ENCODE measurements at regions not wholly inside any gene's neighbourhood (a gene's known extent, or its start where the extent isn't known, plus 50 kb on each side); places are given as distances from the start of the nearest gene placed in this dataset.

DNA sequence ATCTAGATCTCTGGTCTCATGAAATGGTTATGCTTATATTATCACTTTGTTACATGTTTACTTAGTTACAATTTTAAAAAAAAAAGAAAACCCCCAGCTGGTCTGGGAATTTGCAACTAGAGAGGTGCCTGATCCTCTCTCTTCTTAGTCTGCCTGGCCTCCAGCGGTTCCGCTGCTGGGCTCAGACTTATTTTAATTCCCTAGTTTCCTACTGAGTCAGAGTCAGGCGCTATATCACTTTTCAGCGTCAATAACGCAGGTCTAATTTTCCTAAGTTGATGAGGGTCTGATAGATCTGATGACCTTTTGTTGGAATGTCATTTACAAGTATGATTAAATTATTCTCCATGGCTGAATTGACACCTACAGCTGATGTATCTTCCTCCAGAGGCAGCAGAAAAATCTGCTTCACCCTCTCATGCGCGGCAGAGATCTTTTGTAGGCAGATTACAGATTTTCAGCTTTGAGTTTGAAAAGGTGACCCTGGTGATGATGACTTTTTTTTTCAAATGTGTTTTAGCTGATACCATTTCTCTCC is 391.0 kb downstream of the CBLN4 start:
- DNase-seq, result no peak
- no peaks in the 10 kb centered on the region for H3K4me1 Mint-ChIP-seq
- H3K27me3 Mint-ChIP-seq, result no peaks in the 10 kb centered on the region
- no peak overlapping the region for H3K4me3 ChIP-seq (ENCODE audit: low read length)
- H3K27ac Mint-ChIP-seq, result no peak overlapping the region
- peaks cover 2 to 17% (median 12%) of the 10 kb centered on the region in 5 donors for H3K9me3 Mint-ChIP-seq
- H3K36me3 ChIP-seq (ENCODE audit: insufficient read depth, low read length), result no peaks in the 10 kb centered on the region
- H3K9me3 ChIP-seq (ENCODE audit: low read length), result no peaks in the 10 kb centered on the region
- no peaks in the 10 kb centered on the region for H3K27me3 ChIP-seq (ENCODE audit: insufficient read depth, low read length, poor library complexity, severe bottlenecking)
- H3K36me3 Mint-ChIP-seq, result no peaks in the 10 kb centered on the region
- ChIA-PET POLR2A (no interaction called here), CTCF (no interaction called here)
- no peaks in the 10 kb centered on the region for H3K4me1 ChIP-seq (ENCODE audit: insufficient read depth, low read length)
- no peak overlapping the region for H3K4me3 Mint-ChIP-seq
- H3K27ac ChIP-seq (ENCODE audit: low read depth, low read length), result no peak overlapping the region

DNA sequence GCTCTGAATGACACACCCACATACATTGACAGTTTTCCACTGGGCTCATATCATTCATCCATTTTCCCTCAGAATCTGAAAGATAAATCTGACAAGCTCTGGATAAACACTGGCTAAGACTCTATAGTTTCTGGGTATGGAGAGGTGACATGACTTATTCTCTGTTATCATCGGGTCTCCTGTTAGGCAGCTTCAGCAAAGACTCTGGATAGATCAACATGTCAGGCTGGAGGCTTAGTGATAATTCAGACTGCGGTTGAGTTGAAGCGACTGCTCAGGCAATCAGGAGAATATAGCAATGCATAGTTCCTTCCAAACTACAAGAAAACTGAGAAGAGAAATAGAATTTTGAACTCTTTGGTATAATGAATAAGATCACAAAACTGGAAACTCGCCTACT is 394.6 kb downstream of the CBLN4 start:
- no peak overlapping the region for H3K4me3 ChIP-seq (ENCODE audit: low read length)
- no peaks in the 10 kb centered on the region for H3K4me1 Mint-ChIP-seq
- DNase-seq, result no peak
- H3K27ac ChIP-seq (ENCODE audit: low read depth, low read length), result no peak overlapping the region
- H3K36me3 ChIP-seq (ENCODE audit: insufficient read depth, low read length), result no peaks in the 10 kb centered on the region
- no peak overlapping the region for H3K4me3 Mint-ChIP-seq
- ChIA-PET POLR2A (no interaction called here), CTCF (no interaction called here)
- peaks cover 2 to 16% (median 3%) of the 10 kb centered on the region in 5 donors for H3K9me3 Mint-ChIP-seq
- H3K36me3 Mint-ChIP-seq, result no peaks in the 10 kb centered on the region
- no peaks in the 10 kb centered on the region for H3K9me3 ChIP-seq (ENCODE audit: low read length)
- H3K27me3 ChIP-seq (ENCODE audit: insufficient read depth, low read length, poor library complexity, severe bottlenecking), result no peaks in the 10 kb centered on the region
- no peaks in the 10 kb centered on the region for H3K4me1 ChIP-seq (ENCODE audit: insufficient read depth, low read length)
- H3K27me3 Mint-ChIP-seq, result no peaks in the 10 kb centered on the region
- no peak overlapping the region for H3K27ac Mint-ChIP-seq

DNA sequence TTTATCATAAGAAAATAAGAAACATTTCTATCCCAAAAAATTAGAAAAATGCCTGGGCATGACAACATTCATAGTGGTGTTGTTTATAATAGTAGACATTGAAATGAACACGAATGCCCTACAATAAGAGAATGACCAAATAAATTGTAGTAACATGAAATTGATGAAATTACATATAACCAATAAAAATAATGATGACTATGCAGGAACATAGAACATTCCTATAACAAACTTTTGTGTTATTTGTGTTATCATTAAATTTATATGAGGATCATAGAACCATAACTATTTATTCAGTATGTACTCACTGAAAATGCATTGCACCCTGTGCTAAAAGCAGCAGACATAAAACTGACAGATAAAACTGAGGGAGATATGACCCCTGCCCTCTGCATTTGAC is 399.7 kb downstream of the CBLN4 start:
- no peak overlapping the region for H3K27ac ChIP-seq (ENCODE audit: low read depth, low read length)
- Mint-ChIP-seq H3K36me3 (no peaks in the 10 kb centered on the region), H3K27ac (no peak overlapping the region), H3K4me1 (no peaks in the 10 kb centered on the region), H3K9me3 (peaks cover 3 to 21% (median 6%) of the 10 kb centered on the region in 5 donors), H3K27me3 (no peaks in the 10 kb centered on the region), H3K4me3 (no peak overlapping the region)
- no peaks in the 10 kb centered on the region for H3K27me3 ChIP-seq (ENCODE audit: insufficient read depth, low read length, poor library complexity, severe bottlenecking)
- ChIA-PET POLR2A (no interaction called here), CTCF (no interaction called here)
- no peaks in the 10 kb centered on the region for H3K9me3 ChIP-seq (ENCODE audit: low read length)
- H3K4me1 ChIP-seq (ENCODE audit: insufficient read depth, low read length), result no peaks in the 10 kb centered on the region
- no peaks in the 10 kb centered on the region for H3K36me3 ChIP-seq (ENCODE audit: insufficient read depth, low read length)
- no peak for DNase-seq
- H3K4me3 ChIP-seq (ENCODE audit: low read length), result no peak overlapping the region

DNA sequence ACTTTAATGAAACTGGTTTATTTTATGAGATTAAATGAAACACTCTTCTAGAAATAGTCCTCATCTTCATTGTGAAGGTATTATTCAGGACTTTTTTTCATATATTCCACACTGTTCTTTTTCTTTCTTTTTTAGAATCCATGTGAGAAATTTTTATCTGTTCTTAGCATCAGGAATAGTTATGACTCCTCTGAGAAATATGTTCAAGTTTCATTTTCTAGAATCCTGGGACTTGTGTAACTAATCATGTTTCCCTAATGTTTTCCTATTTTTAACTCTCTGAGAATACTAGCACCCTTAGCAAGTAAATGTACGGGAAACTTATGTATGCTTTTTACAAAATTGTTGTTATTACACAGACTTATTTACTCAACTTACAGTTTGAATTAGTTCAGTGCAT is 407.8 kb downstream of the CBLN4 start:
- no peaks in the 10 kb centered on the region for H3K36me3 ChIP-seq (ENCODE audit: insufficient read depth, low read length)
- ChIA-PET CTCF (no interaction called here), POLR2A (no interaction called here)
- no peak overlapping the region for H3K27ac ChIP-seq (ENCODE audit: low read depth, low read length)
- H3K9me3 ChIP-seq (ENCODE audit: low read length), result no peaks in the 10 kb centered on the region
- Mint-ChIP-seq H3K27me3 (no peaks in the 10 kb centered on the region), H3K9me3 (peaks cover 2 to 26% (median 4%) of the 10 kb centered on the region in 5 donors), H3K4me3 (no peak overlapping the region), H3K4me1 (no peaks in the 10 kb centered on the region), H3K27ac (no peak overlapping the region), H3K36me3 (no peaks in the 10 kb centered on the region)
- H3K27me3 ChIP-seq (ENCODE audit: insufficient read depth, low read length, poor library complexity, severe bottlenecking), result no peaks in the 10 kb centered on the region
- H3K4me3 ChIP-seq (ENCODE audit: low read length), result no peak overlapping the region
- H3K4me1 ChIP-seq (ENCODE audit: insufficient read depth, low read length), result no peaks in the 10 kb centered on the region
- DNase-seq, result no peak

DNA sequence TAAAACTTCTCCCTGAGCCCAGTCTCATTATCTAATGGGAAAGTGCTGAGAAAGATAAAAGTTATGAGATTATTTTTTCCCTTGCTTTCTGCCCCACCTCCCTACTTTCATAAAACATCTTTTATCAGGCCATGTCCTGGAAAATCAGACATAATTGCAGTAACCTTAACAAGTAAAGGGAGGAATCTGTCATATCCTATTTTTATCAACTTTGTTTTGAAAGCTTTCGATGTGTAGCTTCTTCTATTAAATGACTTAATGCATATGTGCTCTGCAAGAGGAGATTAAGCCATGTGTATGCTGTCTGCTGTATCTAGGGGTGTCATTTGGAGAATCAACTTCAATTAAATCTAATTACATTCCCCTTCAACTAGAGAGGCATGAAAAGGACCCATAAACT is 408.9 kb downstream of the CBLN4 start:
- POLR2A ChIA-PET, result no interaction called here
- H3K27ac ChIP-seq (ENCODE audit: low read depth, low read length), result no peak overlapping the region
- no peak overlapping the region for H3K27ac Mint-ChIP-seq
- no peaks in the 10 kb centered on the region for H3K9me3 ChIP-seq (ENCODE audit: low read length)
- CTCF ChIA-PET, result no interaction called here
- no peaks in the 10 kb centered on the region for H3K4me1 ChIP-seq (ENCODE audit: insufficient read depth, low read length)
- no peaks in the 10 kb centered on the region for H3K36me3 ChIP-seq (ENCODE audit: insufficient read depth, low read length)
- H3K27me3 Mint-ChIP-seq, result no peaks in the 10 kb centered on the region
- no peaks in the 10 kb centered on the region for H3K4me1 Mint-ChIP-seq
- H3K36me3 Mint-ChIP-seq, result no peaks in the 10 kb centered on the region
- no peaks in the 10 kb centered on the region for H3K27me3 ChIP-seq (ENCODE audit: insufficient read depth, low read length, poor library complexity, severe bottlenecking)
- H3K4me3 Mint-ChIP-seq, result no peak overlapping the region
- H3K4me3 ChIP-seq (ENCODE audit: low read length), result no peak overlapping the region
- no peak for DNase-seq
- peaks cover 0 to 20% (median 5%) of the 10 kb centered on the region in 5 donors for H3K9me3 Mint-ChIP-seq

DNA sequence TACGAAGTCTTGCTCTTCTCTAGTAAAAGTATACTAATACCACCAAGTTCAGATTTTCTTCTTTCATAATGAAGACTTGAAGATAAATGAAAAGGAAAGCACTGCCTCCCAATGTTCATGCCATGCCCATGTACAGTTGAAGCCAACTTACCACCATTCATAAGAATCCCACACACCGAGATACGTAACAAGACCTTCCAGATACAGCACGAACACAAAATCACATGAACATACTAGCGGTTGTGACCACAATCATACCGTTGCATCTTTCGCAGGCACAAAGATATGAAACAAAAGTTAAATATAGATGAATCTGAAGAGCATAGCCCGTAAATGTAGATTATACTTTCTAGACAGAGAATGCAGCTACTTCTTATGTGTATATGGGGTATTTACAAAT is 412.5 kb downstream of the CBLN4 start:
- Mint-ChIP-seq H3K4me1 (no peaks in the 10 kb centered on the region), H3K9me3 (peaks cover 2 to 19% (median 9%) of the 10 kb centered on the region in 5 donors), H3K27ac (no peak overlapping the region), H3K4me3 (no peak overlapping the region), H3K27me3 (no peaks in the 10 kb centered on the region), H3K36me3 (no peaks in the 10 kb centered on the region)
- CTCF ChIA-PET, result no interaction called here
- no peak overlapping the region for H3K4me3 ChIP-seq (ENCODE audit: low read length)
- no peaks in the 10 kb centered on the region for H3K4me1 ChIP-seq (ENCODE audit: insufficient read depth, low read length)
- no peak for DNase-seq
- POLR2A ChIA-PET, result no interaction called here
- no peaks in the 10 kb centered on the region for H3K27me3 ChIP-seq (ENCODE audit: insufficient read depth, low read length, poor library complexity, severe bottlenecking)
- no peaks in the 10 kb centered on the region for H3K9me3 ChIP-seq (ENCODE audit: low read length)
- H3K27ac ChIP-seq (ENCODE audit: low read depth, low read length), result no peak overlapping the region
- H3K36me3 ChIP-seq (ENCODE audit: insufficient read depth, low read length), result no peaks in the 10 kb centered on the region

DNA sequence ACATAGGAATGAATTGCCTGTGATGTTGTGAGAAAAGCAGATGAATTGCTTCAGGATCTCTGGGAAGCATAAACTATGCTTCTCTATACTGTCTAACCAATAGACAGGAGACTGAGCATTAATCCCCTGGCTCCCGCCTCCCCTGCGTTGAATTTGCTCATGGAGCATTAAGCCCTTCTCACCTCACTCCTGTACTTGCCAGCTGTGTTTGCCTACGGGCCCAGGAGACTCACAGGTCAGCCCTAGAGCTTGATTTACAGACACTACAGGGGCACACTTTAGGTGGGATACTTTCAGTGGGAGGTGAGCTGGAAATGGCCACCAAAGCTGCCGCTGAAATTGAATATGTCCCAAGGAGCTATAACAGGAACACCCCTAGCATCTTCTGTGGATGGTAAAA is 418.7 kb downstream of the CBLN4 start:
- Histone ChIP-seq H3K4me3 (ENCODE audit: low read length) (no peak overlapping the region), H3K36me3 (ENCODE audit: insufficient read depth, low read length) (no peaks in the 10 kb centered on the region), H3K9me3 (ENCODE audit: low read length) (no peaks in the 10 kb centered on the region), H3K27me3 (ENCODE audit: insufficient read depth, low read length, poor library complexity, severe bottlenecking) (no peaks in the 10 kb centered on the region), H3K27ac (ENCODE audit: low read depth, low read length) (no peak overlapping the region), H3K4me1 (ENCODE audit: insufficient read depth, low read length) (no peaks in the 10 kb centered on the region)
- no peaks in the 10 kb centered on the region for H3K36me3 Mint-ChIP-seq
- H3K27me3 Mint-ChIP-seq, result no peaks in the 10 kb centered on the region
- POLR2A ChIA-PET, result no interaction called here
- no peak overlapping the region for H3K27ac Mint-ChIP-seq
- peaks cover 0 to 13% (median 9%) of the 10 kb centered on the region in 5 donors for H3K9me3 Mint-ChIP-seq
- CTCF ChIA-PET, result no interaction called here
- H3K4me3 Mint-ChIP-seq, result no peak overlapping the region
- no peak for DNase-seq
- no peaks in the 10 kb centered on the region for H3K4me1 Mint-ChIP-seq

DNA sequence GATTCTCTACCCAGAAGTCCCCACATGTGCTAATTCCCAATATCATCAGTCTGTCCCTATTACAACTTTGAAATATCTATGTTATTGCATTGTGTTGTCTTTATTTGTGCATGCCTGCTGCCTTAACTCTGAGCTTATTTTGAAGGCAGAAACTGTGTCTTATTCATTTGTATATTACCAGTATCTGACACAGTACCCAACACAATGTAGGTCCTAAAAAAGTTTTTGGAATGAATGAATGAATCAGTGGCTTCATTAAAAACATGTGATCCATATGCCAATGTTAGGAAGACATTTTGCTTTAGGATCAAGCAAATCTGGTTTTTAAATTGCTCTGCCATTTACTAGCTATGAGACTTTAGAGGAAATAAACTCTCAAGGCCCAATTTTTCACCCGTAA is 420.4 kb downstream of the CBLN4 start:
- no peak for DNase-seq
- Histone ChIP-seq H3K27me3 (ENCODE audit: insufficient read depth, low read length, poor library complexity, severe bottlenecking) (no peaks in the 10 kb centered on the region), H3K4me3 (ENCODE audit: low read length) (no peak overlapping the region), H3K4me1 (ENCODE audit: insufficient read depth, low read length) (no peaks in the 10 kb centered on the region), H3K27ac (ENCODE audit: low read depth, low read length) (no peak overlapping the region), H3K9me3 (ENCODE audit: low read length) (no peaks in the 10 kb centered on the region), H3K36me3 (ENCODE audit: insufficient read depth, low read length) (no peaks in the 10 kb centered on the region)
- ChIA-PET POLR2A (no interaction called here), CTCF (no interaction called here)
- H3K9me3 Mint-ChIP-seq, result peaks cover 0 to 7% (median 3%) of the 10 kb centered on the region in 5 donors
- no peaks in the 10 kb centered on the region for H3K4me1 Mint-ChIP-seq
- no peaks in the 10 kb centered on the region for H3K27me3 Mint-ChIP-seq
- no peak overlapping the region for H3K27ac Mint-ChIP-seq
- no peaks in the 10 kb centered on the region for H3K36me3 Mint-ChIP-seq
- H3K4me3 Mint-ChIP-seq, result no peak overlapping the region

DNA sequence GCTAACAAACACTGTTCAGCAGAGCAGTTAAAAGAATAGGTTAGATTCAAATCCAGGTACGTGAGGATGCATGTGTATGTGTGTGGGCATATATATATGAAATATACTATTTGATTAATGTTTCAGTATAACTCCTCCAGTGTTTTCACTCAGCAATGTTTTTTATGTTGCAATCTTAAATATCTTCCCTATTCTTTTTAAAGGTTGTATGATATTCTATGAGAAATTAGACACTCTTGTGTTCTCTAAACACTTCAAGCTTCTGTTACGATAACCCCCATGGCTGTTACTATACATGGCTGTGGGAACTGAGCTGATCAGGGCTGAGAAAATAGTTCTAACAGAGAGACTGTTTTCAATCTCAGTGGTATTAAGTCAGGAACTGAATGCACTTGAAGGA is 421.0 kb downstream of the CBLN4 start:
- H3K4me1 ChIP-seq (ENCODE audit: insufficient read depth, low read length), result no peaks in the 10 kb centered on the region
- CTCF ChIA-PET, result no interaction called here
- no peaks in the 10 kb centered on the region for H3K9me3 ChIP-seq (ENCODE audit: low read length)
- no peak for DNase-seq
- Mint-ChIP-seq H3K36me3 (no peaks in the 10 kb centered on the region), H3K9me3 (peaks cover 0 to 8% (median 4%) of the 10 kb centered on the region in 5 donors), H3K4me1 (no peaks in the 10 kb centered on the region), H3K4me3 (no peak overlapping the region), H3K27me3 (no peaks in the 10 kb centered on the region), H3K27ac (no peak overlapping the region)
- H3K36me3 ChIP-seq (ENCODE audit: insufficient read depth, low read length), result no peaks in the 10 kb centered on the region
- POLR2A ChIA-PET, result no interaction called here
- no peak overlapping the region for H3K27ac ChIP-seq (ENCODE audit: low read depth, low read length)
- H3K27me3 ChIP-seq (ENCODE audit: insufficient read depth, low read length, poor library complexity, severe bottlenecking), result no peaks in the 10 kb centered on the region
- H3K4me3 ChIP-seq (ENCODE audit: low read length), result no peak overlapping the region

Data from CD8-positive, alpha-beta memory T cell (primary cell).